AG10803 (cell line): ENCODE measurements at regions not wholly inside any gene's neighbourhood (a gene's known extent, or its start where the extent isn't known, plus 50 kb on each side); places are given as distances from the start of the nearest gene placed in this dataset.

Source experiments
- DNase-seq: peaks from one replicate; pipeline ENCODE4 v3.0.0; 2010; ENCODE audit warnings: low read depth
- H3K4me3 ChIP-seq: 2 replicates; pipeline ENCODE4 v1.5.1; 2011; ENCODE audit warnings: mild to moderate bottlenecking, low read length, control low read depth
- CTCF ChIP-seq: conservative IDR thresholded peaks from 2 replicates; pipeline ENCODE4 v1.5.1; 2011; ENCODE audit warnings: mild to moderate bottlenecking, low read length, control low read depth, inconsistent platforms

- DNase-seq, result no peak
- H3K4me3 ChIP-seq, result no peak overlapping the region
- TF ChIP-seq CTCF, result no peak
These were observed 67.3 kb downstream of the GLI2 start for GRCh38 chr2:120802867-120803484.

GRCh38 chr2:120803764-120804335, 68.2 kb downstream of the GLI2 start:
- no peak overlapping the region for H3K4me3 ChIP-seq

GRCh38 chr2:120804459-120804858, 68.8 kb downstream of the GLI2 start:
- no peak for DNase-seq

More at GRCh38 chr2:120803764-120804335, 68.2 kb downstream of the GLI2 start:
- no peak for DNase-seq
- TF ChIP-seq CTCF, result no peak

GRCh38 chr2:120805011-120805410, 69.3 kb downstream of the GLI2 start:
- DNase-seq, result no peak
- no peak overlapping the region for H3K4me3 ChIP-seq
- TF ChIP-seq CTCF, result no peak

More at GRCh38 chr2:120804459-120804858, 68.8 kb downstream of the GLI2 start:
- no peak overlapping the region for H3K4me3 ChIP-seq
- no peak for TF ChIP-seq CTCF

GRCh38 chr2:120805602-120806001, 69.9 kb downstream of the GLI2 start:
- no peak overlapping the region for H3K4me3 ChIP-seq
- peak; percentile 16 for DNase-seq
- TF ChIP-seq CTCF, result no peak

- DNase-seq, result no peak
- no peak overlapping the region for H3K4me3 ChIP-seq
- no peak for TF ChIP-seq CTCF
These were observed 72.1 kb downstream of the GLI2 start for GRCh38 chr2:120807751-120808150.

GRCh38 chr2:120809151-120809550, 73.5 kb downstream of the GLI2 start:
- no peak overlapping the region for H3K4me3 ChIP-seq
- no peak for TF ChIP-seq CTCF
- DNase-seq, result peak; percentile 67
